Stomach (tissue), 8 donors: ENCODE measurements at regions not wholly inside any gene's neighbourhood (a gene's known extent, or its start where the extent isn't known, plus 50 kb on each side); places are given as distances from the start of the nearest gene placed in this dataset.
"Not testable (repeated sequence)": the region's sequence is repeated elsewhere in the genome, so short reads cannot be mapped to it uniquely, and the experiment has no call there.

Source experiments
- DNase-seq, 2 donors: peaks; one replicate each; pipeline versions ENCODE4 v3.0.0 to v3.0.0-alpha.2; 2013 to 2019
- H3K27ac ChIP-seq, 5 donors: fragments of 200-600 bp in 4 of 5; sonication (generic) in 4 of 5; one replicate each; pipeline ENCODE4 v1.5.1; 2013 to 2019; ENCODE audit warnings: mild to moderate bottlenecking in 1 of 5, moderate library complexity in 1 of 5
- H3K27me3 ChIP-seq, 3 donors: fragments of 200-600 bp; sonication (generic); one replicate each; pipeline ENCODE4 v1.5.1; 2017 to 2019; ENCODE audit warnings: mixed run types in 1 of 3
- H3K36me3 ChIP-seq, 4 donors: fragments of 200-600 bp; sonication (generic); 1 replicate in 3 of 4; 2 replicates in 1 of 4; pipeline ENCODE4 v1.5.1; 2016 to 2019
- H3K4me1 ChIP-seq, 4 donors: fragments of 200-600 bp; sonication (generic); one replicate each; pipeline ENCODE4 v1.5.1; 2016 to 2019
- H3K4me3 ChIP-seq, 4 donors: fragments of 200-600 bp; sonication (generic) in 3 of 4; one replicate each; pipeline ENCODE4 v1.5.1; 2016 to 2019; ENCODE audit warnings: mild to moderate bottlenecking in 1 of 4
- H3K9me3 ChIP-seq, 4 donors: fragments of 200-600 bp; sonication (generic); one replicate each; pipeline ENCODE4 v1.5.1; 2016 to 2019
- EP300 ChIP-seq: sonication (generic); formaldehyde crosslinking; IDR thresholded peaks from one replicate; pipeline ENCODE4 v1.6.1; 2017; ENCODE audit warnings: antibody characterized with exemption
- POLR2A ChIP-seq, 4 donors: fragments of 450-650 bp; IDR thresholded peaks; one replicate each; pipeline ENCODE4 v1.6.1; 2016; ENCODE audit warnings: antibody characterized with exemption in 4 of 4, control low read depth in 2 of 4, mild to moderate bottlenecking in 1 of 4, moderate library complexity in 1 of 4
- POLR2AphosphoS5 ChIP-seq, 3 donors: sonication (generic); formaldehyde crosslinking; IDR thresholded peaks; one replicate each; pipeline ENCODE4 v1.6.1; 2016; ENCODE audit warnings: antibody characterized with exemption in 3 of 3
- WGBS, 5 donors: extraction: QIAGEN DNeasy Blood & Tissue Kit in 3 of 5; methylation state at CpG; one replicate each; pipeline versions ENCODE4 v1.1.5 to v1.1.7; 2013 to 2018; 5-methylcytosine and 5-hydroxymethylcytosine counted together
- intact Hi-C: fragments of 100-400 bp; cut with DNase I; formaldehyde crosslinking; loops from one replicate; pipeline ENCODE4 v1.15.1; 2023; ENCODE audit warnings: low total_unique reads
- TF ChIP-seq, protein P1 (sequence below), 7 experiments: fragments of 450-650 bp in 4 of 7; fragments of 200-600 bp in 3 of 7; sonication (generic) in 3 of 7; IDR thresholded peaks; one replicate each; pipeline ENCODE4 v1.5.1; 2016 to 2019; ENCODE audit warnings: antibody characterized with exemption in 7 of 7, control low read depth in 2 of 7, mild to moderate bottlenecking in 1 of 7
- donor health status: healthy with polysubstance abuse.
- donor health status: Bipolar disorder and iron deficiency.
- donor health status: healthy.

- TF ChIP-seq POLR2A (IDR thresholded peaks at IDR 0.05) (no peak), POLR2AphosphoS5 (IDR thresholded peaks at IDR 0.05) (no peak), EP300 (no peak)
- TF ChIP-seq, protein P1, sequence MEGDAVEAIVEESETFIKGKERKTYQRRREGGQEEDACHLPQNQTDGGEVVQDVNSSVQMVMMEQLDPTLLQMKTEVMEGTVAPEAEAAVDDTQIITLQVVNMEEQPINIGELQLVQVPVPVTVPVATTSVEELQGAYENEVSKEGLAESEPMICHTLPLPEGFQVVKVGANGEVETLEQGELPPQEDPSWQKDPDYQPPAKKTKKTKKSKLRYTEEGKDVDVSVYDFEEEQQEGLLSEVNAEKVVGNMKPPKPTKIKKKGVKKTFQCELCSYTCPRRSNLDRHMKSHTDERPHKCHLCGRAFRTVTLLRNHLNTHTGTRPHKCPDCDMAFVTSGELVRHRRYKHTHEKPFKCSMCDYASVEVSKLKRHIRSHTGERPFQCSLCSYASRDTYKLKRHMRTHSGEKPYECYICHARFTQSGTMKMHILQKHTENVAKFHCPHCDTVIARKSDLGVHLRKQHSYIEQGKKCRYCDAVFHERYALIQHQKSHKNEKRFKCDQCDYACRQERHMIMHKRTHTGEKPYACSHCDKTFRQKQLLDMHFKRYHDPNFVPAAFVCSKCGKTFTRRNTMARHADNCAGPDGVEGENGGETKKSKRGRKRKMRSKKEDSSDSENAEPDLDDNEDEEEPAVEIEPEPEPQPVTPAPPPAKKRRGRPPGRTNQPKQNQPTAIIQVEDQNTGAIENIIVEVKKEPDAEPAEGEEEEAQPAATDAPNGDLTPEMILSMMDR (IDR thresholded peaks at IDR 0.05) = no peak
- H3K4me1 ChIP-seq = no peaks in the 10 kb centered on the region
- no peak for DNase-seq
- intact Hi-C loops = no loop called here
- 88 to 95% (median 92%) methylated on average over 3 of the region's 3 CpGs for WGBS, 5 donors
- no peaks in the 10 kb centered on the region for H3K27me3 ChIP-seq
- no peaks in the 10 kb centered on the region for H3K9me3 ChIP-seq
- H3K4me3 ChIP-seq = no peak overlapping the region
- no peak overlapping the region for H3K27ac ChIP-seq
- H3K36me3 ChIP-seq = no peaks in the 10 kb centered on the region
These were observed 114.1 kb downstream of the RAB38 start for GRCh38 chr11:88061111-88061510.

DNA sequence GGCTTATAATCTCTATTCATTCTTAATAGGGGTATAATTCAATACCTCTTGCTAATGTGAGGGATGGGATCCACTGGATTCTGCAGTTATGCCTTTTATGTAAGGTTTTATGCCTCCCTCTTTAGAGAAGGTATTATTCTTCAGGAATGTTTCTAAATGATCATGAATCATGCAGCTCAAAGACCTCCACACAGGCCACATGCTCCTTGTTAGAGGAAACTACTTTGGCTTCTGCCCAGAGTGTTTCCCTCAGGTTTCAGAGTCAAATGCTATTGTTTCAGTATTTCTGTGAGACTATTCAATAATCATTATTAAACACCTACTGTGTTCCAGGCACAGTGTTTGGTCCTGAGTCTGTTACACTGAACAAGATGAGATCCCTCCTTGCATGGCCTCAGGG is 115.9 kb downstream of the RAB38 start:
- Histone ChIP-seq H3K4me3 (no peak overlapping the region), H3K36me3 (no peaks in the 10 kb centered on the region), H3K9me3 (no peaks in the 10 kb centered on the region), H3K27me3 (no peaks in the 10 kb centered on the region), H3K4me1 (no peaks in the 10 kb centered on the region), H3K27ac (no peak overlapping the region)
- TF ChIP-seq, protein P1 (IDR thresholded peaks at IDR 0.05) = no peak
- no peak for DNase-seq
- intact Hi-C loops = no loop called here

DNA sequence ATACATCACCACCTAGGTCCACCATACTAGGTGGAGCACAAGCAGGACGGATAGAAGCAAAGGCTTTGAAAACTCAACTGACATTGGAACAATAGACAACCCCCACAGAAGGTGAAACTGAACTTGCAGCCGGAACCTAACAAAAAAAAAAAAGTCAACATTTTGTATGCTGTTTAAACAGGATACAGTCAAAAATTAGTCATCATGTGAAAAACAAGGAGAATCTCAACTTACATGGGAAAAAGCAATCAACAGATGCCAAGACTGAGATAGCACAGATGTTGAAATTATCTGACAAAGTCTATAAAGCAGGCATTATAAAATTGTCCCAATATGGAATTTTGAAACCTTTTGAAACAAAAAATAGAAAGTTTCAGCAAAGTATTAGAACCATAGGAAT is 123.8 kb downstream of the RAB38 start:
- Histone ChIP-seq H3K9me3 (no peaks in the 10 kb centered on the region), H3K27me3 (no peaks in the 10 kb centered on the region), H3K36me3 (no peaks in the 10 kb centered on the region), H3K4me1 (no peaks in the 10 kb centered on the region), H3K4me3 (no peak overlapping the region), H3K27ac (no peak overlapping the region)
- intact Hi-C loops = no loop called here
- no peak for DNase-seq
- TF ChIP-seq, protein P1 (IDR thresholded peaks at IDR 0.05) = no peak
- WGBS, 5 donors = 69 to 81% (median 77%) methylated on average over 2 of the region's 2 CpGs

DNA sequence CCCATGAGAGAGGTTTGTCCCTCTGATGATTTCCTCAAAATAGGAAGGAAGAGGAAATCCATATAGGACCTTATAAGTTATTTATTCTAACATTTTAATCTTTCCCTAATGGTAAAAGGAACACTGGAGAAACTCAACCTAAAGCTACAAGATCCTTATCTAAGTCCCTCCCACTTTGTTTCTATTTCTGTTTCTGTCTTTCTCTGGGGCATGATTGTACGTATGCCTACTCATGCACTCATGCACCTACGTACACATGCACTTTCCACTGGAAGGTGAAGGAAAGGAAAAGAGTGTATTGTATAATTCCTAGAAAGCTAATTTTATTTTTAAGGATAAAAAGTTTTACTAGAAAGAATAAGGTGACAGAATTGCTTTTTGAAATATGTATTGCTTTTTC is 125.0 kb downstream of the RAB38 start:
- Histone ChIP-seq H3K36me3 (no peaks in the 10 kb centered on the region), H3K4me3 (no peak overlapping the region), H3K27ac (no peak overlapping the region), H3K27me3 (no peaks in the 10 kb centered on the region), H3K9me3 (no peaks in the 10 kb centered on the region), H3K4me1 (no peaks in the 10 kb centered on the region)
- no peak for DNase-seq
- WGBS, 5 donors = 42 to 60% (median 44%) methylated on average over 2 of the region's 2 CpGs
- TF ChIP-seq, protein P1 (IDR thresholded peaks at IDR 0.05) = no peak
- no peak for TF ChIP-seq EP300
- TF ChIP-seq POLR2A (IDR thresholded peaks at IDR 0.05) = no peak
- no peak for TF ChIP-seq POLR2AphosphoS5 (IDR thresholded peaks at IDR 0.05)
- intact Hi-C loops = no loop called here

DNA sequence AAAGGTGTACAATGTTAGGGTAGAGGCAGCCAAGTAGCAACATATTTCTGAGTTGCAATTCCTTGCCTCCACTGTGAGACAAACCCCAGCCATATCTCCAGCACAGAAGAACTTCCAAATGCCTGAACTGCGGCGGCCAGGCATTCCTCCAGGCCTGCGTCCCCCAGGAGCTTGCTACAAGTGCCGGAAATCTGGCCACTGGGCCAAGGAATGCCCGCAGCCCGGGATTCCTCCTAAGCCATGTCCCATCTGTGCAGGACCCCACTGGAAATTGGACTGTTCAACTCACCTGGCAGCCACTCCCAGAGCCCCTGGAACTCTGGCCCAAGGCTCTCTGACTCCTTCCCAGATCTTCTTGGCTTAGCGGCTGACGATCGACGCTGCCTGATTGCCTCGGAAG is 130.0 kb downstream of the RAB38 start:
- WGBS, 5 donors = 88 to 97% (median 91%) methylated on average over 11 of the region's 11 CpGs
- H3K27ac ChIP-seq, intact Hi-C loops, DNase-seq, H3K27me3 ChIP-seq, H3K4me3 ChIP-seq, H3K36me3 ChIP-seq, H3K4me1 ChIP-seq, H3K9me3 ChIP-seq: not testable (repeated sequence)

DNA sequence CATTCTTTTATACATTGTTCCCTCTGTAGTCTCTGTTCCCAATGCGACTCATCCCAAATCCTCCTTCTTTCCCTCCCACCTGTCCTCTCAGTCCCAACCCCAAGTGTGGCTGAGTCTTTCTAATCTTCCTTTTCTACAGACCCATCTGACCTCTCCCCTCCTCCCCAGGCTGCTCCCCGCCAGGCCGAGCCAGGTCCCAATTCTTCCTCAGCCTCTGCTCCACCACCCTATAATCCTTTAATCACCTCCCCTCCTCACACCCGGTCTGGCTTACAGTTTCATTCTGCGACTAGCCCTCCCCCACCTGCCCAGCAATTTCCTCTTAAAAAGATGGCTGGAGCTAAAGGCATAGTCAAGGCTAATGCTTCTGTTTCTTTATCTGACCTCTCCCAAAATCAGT is 130.6 kb downstream of the RAB38 start:
- H3K27ac ChIP-seq, H3K27me3 ChIP-seq, H3K4me3 ChIP-seq, H3K36me3 ChIP-seq, DNase-seq, intact Hi-C loops, H3K4me1 ChIP-seq, H3K9me3 ChIP-seq: not testable (repeated sequence)
- WGBS, 5 donors = 59 to 82% (median 74%) methylated on average over 5 of the region's 5 CpGs
